GM18907 (cell line): ENCODE measurements at regions not wholly inside any gene's neighbourhood (a gene's known extent, or its start where the extent isn't known, plus 50 kb on each side); places are given as distances from the start of the nearest gene placed in this dataset.

Experiments
- ATAC-seq: cut with Tn5 transposase; IDR thresholded peaks from one replicate; pipeline ENCODE4 v1.9.1; 2021; ENCODE audit warnings: mild to moderate bottlenecking, moderate library complexity; ENCODE audit not compliant: unreplicated experiment

DNA sequence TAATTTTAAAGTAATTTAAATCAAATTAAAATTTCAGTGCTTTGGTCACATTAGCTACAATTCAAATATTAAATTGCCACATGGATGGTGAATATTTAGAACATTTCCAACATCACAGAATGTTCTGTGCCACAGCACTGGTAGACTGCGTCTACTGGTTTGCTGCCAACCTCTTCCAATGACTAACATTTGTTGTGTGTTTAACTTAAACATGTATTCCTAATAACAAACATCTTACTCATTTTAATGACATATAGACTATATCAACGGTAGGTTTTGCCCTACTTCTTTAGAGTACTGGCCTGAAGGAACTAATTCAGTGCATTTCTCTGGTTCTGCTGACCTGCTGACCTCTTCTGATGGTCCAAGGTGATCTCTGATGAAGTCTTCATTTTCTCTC is 157.6 kb downstream of the DCK start:
- ATAC-seq, result no peak

DNA sequence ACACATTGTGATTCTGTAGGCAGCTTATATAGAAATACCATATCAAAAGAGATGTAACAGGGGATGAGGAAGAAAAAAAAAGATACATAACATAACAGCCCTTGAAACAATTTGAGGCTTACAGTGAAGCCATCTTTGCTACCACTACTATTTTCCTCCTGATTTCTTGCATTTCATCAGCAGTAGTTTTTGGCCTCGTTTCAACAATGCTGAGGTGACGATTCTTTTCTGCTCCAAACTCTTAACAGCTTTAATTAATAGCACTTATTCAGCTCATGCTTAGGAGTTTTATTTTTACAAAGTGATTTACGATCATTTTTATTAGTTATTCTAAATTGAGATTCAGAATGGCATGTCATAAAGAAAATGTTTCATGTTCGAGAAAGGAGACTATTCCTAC is 163.2 kb downstream of the DCK start:
- no peak for ATAC-seq

DNA sequence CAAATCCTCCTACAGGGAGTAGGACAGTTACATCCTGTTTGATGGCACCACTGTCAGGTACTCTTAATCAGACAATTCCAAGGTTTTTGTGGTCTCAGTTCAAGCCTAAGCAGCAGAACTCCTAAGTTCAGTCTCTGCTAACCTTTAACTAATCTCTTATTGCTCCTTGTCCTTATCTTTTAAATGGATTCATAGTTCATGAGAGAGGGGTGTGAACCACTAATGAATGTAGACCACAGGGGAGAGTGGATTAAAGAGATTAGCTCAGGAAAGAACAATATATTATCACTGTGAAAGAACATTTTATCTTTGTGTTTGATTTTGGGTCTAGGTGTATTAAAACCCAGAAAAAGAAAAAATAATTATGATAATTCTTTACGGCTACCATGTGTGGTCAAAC is 168.9 kb downstream of the DCK start:
- no peak for ATAC-seq

DNA sequence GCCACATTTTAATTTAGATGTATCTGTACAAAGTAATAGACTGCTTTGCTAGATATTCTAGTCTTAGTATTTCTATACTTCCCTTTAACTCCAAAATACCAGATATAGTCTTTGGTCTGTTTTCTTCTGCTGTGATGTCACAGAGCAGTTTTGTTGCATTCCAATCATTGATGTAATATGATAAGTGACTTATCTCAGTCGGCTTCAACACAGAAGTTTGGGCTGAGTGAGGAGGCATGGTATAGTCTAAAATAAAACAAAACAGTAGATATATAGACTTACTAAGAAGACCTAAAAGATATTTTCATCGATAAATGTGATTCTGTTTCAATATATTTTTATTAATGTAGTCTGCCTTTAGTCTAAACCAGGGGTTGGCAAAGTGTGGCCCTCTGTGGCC is 169.9 kb downstream of the DCK start:
- no peak for ATAC-seq

DNA sequence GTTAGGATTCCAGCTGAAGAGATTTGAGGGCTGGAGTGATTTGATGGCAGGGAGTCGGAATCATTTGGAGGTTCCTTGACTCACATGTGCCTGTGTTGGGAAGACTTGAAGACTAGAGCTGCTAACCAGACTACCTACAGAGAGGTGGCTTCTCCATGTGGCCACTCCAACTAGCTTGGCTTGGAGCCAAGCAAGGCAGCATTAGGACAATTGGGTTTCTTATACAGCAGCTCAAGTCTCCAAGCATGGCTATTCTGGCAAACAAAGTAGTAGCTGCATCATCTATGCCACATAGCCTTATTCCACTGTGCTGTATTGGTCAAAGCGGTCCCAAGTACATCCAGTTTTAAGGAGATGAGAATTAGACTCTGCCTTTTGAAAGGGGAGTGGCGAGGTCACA is 171.7 kb upstream of the SLC4A4 start:
- ATAC-seq, result no peak

DNA sequence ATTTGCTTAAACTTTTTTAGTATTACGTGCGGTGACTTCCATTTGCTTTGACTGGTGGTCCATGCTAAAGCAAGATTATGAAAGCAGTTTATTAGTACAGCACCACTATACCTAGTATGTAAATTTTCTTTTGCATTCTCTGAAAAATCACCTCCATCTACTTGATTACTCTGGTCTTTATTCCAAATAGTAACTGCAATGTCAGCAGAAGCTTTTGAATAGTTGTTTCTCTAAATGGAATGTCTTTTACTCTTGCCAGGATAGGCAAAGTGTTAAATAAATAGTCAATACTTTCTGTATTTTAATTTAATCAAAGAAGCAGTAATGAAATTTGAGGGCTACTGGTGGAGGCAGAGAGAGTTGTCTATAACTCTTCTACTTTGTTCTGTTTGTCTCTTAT is 167.2 kb upstream of the SLC4A4 start:
- ATAC-seq, result no peak

DNA sequence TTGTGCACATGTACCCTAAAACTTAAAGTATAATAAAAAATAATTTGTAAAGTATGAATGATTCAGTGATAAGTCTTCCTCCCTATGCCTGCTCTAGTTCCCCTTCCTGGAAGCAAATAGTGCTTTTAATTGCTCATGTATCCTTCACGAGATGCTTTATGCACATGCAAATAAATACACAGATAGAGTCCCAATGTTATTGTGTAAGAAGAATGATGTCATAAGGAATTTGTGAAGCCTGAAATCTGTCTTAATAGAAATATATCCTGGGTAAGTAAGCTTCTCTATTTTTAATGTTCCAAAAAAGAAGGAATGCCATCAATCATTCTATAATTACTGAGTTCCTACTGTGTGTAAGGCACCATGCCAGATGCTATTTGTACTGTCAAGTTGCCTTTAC is 157.5 kb upstream of the SLC4A4 start:
- ATAC-seq, result no peak

DNA sequence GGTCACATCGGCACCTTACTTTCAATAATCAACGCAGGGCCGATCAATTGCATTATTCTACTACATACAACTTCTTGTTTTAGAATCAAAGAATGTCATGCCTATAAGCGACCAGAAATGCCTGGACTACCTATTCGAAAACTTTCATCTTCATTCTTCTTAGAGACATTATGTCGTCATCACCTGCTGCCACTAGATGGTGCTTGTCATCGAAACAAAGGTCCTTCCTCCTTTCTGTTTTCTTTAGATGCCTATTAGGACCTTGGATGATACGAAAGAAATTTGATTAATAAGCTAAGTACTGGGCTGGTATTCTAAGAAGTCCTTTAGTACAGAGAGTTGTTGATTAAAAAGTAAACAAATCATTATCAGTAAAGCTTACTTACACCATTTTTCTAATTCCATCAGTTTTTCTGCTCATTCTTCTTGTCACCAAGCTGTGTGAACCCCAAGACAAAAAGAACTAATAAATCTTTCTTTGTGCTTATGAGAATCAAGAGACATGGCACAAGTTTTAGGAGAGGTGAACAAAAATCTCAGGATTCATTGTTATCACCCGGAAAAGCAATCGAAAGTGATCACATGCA is 154.5 kb upstream of the SLC4A4 start:
- peak; percentile 64 for ATAC-seq

DNA sequence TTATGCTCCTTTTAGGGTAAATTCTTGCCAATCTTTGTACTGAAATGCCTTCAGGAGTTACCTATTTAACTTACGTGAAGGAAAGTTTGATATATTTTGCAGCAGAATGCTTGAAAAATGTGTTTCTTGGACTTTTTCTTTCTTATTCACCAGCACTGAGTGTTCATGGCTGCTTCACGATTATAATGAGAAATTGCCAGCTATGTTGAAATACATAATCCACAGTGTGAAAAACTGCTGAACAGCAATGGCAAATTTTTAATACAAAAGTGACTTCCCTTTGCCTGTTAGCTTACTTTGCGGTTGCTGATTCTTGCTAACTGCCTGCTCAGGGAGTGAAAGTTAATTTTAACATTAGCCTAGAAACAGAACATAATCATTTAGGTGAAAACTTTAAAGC is 153.8 kb upstream of the SLC4A4 start:
- ATAC-seq, result no peak

DNA sequence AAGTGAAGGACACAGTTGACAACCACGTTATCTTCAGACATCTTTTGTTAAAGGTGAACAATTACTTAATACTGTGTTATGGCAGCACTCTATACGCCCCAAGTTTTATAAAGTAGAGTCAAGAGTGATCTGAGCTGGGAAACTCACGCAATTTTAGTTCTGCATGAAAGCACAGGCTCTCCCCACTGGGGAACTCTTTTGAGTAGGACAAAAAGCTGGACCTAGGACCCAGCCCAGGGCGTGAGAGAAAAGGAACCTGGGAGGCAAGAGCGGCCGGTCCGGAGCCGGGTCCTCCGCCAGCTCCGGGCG is 152.6 kb upstream of the SLC4A4 start:
- no peak for ATAC-seq

DNA sequence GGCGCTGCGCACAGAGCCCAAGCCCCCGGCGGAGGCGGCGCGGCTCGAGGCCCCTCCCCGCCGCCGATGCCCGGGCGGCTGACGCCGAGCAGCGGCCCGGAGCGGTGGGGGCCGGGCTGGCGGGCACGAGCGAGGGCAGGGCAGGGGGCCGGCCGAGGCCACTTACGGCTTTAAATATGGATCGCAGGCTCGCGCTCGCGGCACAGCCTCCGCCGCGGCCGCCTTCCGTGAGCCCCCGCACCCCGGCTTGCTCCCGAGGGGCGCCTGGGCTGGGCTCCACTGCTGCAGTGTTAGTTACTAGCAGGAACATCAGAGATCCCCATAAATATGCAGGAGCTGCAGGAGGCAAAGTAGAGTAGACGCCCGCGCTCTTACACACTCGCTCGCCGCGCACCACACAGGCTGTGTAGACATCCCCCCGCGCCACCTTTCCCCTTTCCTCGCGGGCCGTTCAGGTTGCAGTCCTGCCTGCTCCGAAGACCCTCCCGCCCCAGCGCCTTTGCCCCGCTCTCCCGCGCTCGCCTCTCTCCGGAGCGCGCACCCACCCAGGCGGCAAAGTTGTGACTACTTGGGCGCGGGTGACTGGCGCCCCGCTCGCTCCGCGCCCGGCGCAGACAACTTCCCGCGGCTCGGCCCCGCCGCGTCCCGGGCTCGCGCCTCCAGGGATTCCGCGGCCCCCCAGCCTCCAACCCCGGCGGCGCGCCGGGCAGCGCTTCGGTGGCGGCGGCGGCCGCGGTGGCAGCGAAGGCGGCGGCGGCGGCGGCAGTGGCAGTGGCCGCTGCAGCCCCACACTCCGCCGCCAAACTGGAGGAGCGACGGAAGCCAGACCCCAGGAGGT is 152.0 kb upstream of the SLC4A4 start:
- ATAC-seq, result peak; percentile 47

DNA sequence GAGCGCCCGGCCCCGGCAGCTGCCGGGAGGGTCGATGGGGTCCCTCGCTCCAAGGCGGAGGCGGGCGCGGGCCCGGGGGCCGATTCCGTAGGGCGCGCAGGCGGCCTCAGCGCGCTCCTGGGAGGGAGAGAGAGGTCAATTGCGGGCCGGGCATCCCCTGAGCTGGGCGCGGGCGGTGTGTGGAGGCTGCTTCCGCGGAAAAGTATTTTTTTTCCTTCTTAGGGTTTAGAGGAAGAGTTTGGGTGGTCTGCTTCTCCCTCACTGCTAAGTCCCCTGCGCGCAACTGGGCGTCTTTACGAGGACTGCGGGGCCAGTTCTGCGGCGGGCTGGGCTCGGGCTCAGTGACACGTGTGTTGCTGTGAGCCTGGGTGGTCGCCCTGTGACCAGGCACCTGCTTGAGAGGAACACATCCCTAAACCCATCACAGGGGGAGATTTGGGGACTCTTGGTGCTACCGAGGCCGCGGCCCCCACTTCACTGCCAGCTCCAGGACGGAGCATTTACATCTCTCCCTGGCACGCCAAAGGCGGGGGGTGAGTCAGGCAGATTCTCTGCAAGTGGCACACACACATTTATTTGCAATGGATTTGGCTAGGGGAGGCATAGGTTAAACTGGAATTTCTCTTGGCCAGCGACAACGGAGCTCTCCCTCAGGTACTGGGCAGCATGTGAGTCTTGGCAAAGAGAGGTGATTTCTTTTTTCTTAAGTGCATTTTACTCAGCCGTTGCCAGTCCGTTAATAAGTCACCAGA is 151.2 kb upstream of the SLC4A4 start:
- ATAC-seq, result peak; percentile 42

DNA sequence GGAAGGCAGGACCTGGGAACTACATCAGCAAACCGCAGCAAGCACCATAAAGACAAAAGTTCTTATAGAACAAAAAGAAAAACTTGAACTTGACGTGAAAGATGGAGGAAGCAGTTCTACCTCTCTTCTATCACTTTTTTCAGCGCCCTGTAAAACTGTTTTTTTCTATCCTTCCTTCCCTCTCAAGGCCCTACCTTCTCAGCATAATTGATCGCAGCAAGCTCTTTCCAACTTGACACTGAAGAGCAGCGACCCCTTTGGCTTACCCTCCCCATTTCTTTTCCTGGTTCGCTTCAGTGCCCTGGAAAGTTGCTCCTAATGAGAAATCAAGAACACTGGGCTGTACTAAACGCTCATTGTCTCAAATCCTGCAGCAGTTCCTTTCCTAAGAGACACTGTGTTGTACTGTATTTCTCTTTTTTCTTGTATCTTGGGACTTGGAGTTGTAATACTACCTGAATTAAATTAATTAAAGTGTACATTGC is 150.6 kb upstream of the SLC4A4 start:
- ATAC-seq, result peak; percentile 2

DNA sequence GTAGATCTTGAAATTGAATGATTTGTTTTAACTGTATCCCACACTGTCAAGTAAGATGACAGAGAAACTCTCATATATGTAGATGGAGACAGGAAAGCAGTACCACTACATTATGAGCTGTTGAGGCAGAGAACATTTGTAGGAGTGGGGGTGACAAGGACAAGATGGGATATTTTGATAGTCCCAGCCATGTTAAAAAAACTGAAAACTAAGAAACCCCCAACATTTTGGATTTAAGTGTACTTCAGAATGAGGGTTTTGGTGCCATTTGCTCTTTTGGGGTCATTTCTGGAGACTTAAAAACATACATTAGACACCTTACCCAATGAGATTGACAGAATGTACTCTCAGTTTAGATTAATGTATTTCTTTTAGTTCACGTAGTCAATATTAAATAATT is 149.9 kb upstream of the SLC4A4 start:
- no peak for ATAC-seq

DNA sequence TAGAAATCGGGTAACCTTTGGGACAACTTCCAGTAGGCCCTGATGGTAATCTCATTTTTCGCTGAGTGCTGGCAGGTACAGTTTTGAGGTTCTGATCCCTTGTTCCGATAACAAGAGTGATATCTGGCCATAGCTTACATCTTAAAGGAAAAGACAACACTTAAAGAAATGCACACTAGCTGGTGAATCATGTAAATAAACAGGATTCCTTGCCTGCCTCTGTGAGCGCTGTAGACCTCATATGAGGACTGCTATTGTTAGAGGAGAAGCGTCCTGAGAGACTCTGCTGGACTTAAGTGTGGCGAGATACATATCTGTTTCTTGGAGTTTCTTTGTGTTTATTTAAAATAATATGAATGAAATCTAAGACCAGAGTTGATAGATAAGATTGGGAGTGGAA is 149.3 kb upstream of the SLC4A4 start:
- no peak for ATAC-seq

DNA sequence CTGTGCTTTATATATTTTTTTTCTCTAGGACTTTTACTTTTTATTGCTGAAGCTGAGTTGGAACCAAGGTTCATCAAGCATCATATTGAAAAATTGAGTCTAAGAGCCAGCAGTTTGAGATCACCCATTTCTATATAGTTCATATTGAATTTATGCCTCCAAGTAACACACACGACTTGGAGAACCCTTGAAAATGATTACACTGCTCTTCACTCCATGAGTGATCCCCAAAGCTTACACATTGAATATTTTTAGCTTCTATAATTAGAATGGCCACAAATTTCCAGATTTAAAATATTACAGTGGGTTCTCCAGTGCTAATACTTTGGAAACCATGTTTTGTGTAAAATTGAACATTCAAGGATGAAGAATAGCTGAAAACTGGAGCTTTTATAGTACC is 144.4 kb upstream of the SLC4A4 start:
- ATAC-seq, result no peak

DNA sequence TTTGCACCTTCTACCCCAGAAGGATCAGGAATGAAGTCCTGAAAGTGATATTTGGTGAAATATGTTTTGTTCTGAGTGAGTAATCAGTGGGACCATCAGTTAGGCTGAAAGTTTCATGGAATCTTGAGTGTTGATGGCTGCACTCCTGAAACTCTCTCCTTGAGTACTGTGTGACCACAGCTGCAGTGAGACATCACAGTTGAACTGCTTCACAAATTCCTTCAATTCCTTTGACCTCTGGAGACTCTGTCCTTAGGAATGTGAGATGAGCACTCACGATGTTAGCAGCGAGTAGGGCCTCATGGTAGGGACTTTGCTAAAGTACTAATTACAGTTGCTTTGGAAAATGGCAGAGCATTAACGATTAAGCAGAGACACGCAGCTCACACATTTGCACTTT is 142.9 kb upstream of the SLC4A4 start:
- ATAC-seq, result no peak

DNA sequence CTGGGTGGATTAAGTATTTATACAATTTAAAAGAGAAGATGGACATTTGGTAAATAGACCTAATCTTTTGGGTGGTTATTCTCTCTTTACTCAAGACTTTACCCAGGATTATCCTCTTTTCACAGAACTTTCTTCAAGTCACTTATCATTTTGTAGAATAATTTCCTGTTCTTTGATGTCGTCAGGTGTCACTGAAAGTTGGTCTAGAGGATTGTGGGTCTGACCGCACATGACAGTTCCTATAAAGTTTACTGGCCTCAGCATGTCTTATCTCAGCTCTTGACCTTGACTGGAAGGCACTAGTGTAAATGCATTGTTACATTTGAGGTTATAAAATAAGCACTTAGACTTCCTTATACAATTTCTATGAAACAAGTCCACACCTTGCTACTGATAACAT is 139.9 kb upstream of the SLC4A4 start:
- no peak for ATAC-seq

DNA sequence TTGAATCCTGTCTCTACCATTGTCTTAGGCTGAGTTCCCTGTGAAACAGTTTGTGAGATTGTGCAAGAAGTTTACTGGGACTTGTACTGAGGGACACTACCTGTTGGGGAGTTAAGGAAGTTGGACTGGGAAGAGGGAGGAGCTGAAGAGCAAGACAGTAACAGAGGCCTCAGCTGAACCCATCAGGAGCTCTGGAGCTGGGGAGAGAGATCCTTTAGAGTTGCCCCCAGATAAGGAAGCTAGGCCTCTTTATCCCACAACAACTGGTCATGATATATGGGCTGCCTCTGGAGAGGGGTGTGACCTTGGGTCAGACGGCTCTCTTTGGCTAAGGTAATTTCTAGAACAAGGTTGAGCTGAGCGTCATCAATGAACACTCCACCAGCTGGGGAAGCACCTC is 137.8 kb upstream of the SLC4A4 start:
- ATAC-seq, result no peak

DNA sequence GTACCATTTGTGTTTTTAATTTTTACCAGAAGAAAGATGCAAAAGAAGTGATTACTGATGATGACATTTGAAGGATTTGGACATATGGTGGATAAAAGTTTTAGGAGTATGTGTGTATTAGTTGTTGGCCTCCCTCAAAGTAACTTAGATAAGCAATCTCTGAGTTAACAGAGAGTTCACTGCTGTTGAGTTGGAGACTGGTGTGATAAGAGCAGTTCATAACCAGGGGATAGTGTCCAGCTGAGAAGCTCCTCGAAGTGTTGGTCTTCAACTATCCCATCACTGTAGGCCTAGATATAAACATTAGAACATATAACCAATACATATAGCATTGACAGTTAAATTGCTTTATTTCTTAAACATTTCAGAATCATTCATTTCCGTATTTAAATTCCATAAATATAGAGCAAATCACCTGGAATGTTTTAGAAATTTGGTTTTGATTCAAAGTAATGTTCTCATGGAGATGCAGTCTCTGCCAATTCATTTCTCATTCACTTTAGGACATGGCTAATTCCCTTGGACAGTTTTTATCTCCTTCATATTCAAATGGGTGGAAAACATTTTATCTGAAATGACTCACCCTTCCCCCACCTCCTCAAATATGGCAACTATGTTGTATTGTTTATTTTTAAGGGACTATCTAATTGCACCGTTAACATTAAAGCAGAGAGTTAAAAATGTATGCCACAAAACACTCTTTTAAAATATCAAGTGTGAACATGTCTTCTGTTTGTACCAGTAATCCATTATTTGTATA is 136.8 kb upstream of the SLC4A4 start:
- ATAC-seq, result no peak

DNA sequence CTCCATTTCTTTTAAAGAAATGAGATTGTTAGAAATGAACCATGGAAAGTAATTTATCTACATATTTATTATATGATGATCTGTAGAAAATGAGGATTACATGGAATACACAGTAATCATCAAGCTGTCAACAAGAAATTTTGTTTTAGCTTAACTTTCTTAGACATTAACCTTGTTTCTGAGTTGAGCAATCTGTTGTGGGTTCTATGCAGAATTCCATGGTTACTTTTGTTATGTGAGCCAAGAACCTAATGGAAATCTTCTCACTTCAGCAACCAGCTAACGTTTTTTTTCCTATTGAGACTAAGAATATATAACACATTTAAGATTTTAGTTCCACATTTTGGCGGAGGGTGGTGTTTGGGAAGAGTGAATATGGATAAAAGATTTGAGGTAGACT is 136.1 kb upstream of the SLC4A4 start:
- no peak for ATAC-seq
